PC-3 (cell line): ENCODE measurements at regions not wholly inside any gene's neighbourhood (a gene's known extent, or its start where the extent isn't known, plus 50 kb on each side); places are given as distances from the start of the nearest gene placed in this dataset.

ENCODE experiments used
- CTCF ChIP-seq: fragments of 300-600 bp; sonication (generic); conservative IDR thresholded peaks from 2 replicates; pipeline ENCODE4 v1.5.1; 2017; ENCODE audit warnings: antibody characterized with exemption, low read depth, mild to moderate bottlenecking, low read length
- EZH2 ChIP-seq: fragments of 300-600 bp; sonication (generic); IDR thresholded peaks from one replicate; pipeline ENCODE4 v1.6.1; 2017; ENCODE audit warnings: antibody characterized with exemption, mild to moderate bottlenecking, low read length; ENCODE audit not compliant: unreplicated experiment
- EZH2phosphoT487 ChIP-seq: fragments of 300-600 bp; sonication (generic); IDR thresholded peaks from 2 replicates; pipeline ENCODE4 v1.6.1; 2018; ENCODE audit warnings: mild to moderate bottlenecking, antibody characterized with exemption, low read length, borderline replicate concordance

- TF ChIP-seq CTCF (no peak), EZH2 (no peak), EZH2phosphoT487 (no peak)
Measured at GRCh38 chr18:22536558-22536957, 118.8 kb upstream of the CTAGE1 start.
